Gastrocnemius medialis (tissue), 4 donors: ENCODE measurements at regions not wholly inside any gene's neighbourhood (a gene's known extent, or its start where the extent isn't known, plus 50 kb on each side); places are given as distances from the start of the nearest gene placed in this dataset.

Experiments used
- POLR2A ChIP-seq, 2 donors: fragments of 450-650 bp; IDR thresholded peaks; one replicate each; pipeline ENCODE4 v1.6.1; 2017; ENCODE audit warnings: antibody characterized with exemption in 2 of 2, mild to moderate bottlenecking in 2 of 2, moderate library complexity in 2 of 2
- TF ChIP-seq, protein P1 (sequence below), 5 experiments: fragments of 450-650 bp in 3 of 5; fragments of 200-600 bp in 2 of 5; sonication (generic) in 2 of 5; IDR thresholded peaks in 4 of 5; conservative IDR thresholded peaks in 1 of 5; 1 replicate in 4 of 5; 2 replicates in 1 of 5; pipeline ENCODE4 v1.5.1; 2016 to 2019; ENCODE audit warnings: antibody characterized with exemption in 5 of 5, mild to moderate bottlenecking in 3 of 5, moderate library complexity in 3 of 5

DNA sequence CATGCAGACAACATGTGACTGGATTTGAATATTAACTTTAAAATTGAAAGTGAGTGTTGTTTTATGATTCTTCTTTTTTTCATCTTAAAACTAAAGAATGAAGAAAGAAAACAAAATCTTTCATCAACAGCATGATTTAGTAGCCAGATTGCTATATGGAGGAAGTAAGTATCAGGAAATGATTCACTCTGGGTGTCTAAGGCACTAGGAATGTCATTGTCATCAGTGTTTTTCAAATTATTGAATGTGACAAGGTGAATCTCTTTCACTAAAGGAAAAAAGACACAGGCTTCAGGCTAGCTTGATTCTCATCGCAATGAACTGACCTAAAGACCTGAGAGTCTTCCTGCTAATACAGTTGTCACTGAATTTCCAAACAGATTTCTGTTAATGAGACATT, 430.1 kb downstream of the FBXO15 start:
- TF ChIP-seq, protein P1, sequence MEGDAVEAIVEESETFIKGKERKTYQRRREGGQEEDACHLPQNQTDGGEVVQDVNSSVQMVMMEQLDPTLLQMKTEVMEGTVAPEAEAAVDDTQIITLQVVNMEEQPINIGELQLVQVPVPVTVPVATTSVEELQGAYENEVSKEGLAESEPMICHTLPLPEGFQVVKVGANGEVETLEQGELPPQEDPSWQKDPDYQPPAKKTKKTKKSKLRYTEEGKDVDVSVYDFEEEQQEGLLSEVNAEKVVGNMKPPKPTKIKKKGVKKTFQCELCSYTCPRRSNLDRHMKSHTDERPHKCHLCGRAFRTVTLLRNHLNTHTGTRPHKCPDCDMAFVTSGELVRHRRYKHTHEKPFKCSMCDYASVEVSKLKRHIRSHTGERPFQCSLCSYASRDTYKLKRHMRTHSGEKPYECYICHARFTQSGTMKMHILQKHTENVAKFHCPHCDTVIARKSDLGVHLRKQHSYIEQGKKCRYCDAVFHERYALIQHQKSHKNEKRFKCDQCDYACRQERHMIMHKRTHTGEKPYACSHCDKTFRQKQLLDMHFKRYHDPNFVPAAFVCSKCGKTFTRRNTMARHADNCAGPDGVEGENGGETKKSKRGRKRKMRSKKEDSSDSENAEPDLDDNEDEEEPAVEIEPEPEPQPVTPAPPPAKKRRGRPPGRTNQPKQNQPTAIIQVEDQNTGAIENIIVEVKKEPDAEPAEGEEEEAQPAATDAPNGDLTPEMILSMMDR (IDR thresholded peaks at IDR 0.05 in 4 of 5, conservative IDR thresholded peaks at IDR 0.05 in 1 of 5) = no peak
- TF ChIP-seq POLR2A (IDR thresholded peaks at IDR 0.05) = no peak
